Hepatocyte (in vitro differentiated cells): ENCODE measurements at regions not wholly inside any gene's neighbourhood (a gene's known extent, or its start where the extent isn't known, plus 50 kb on each side); places are given as distances from the start of the nearest gene placed in this dataset.

Experiments
- EZH2 ChIP-seq: fragments of 200-600 bp; sonication (generic); IDR thresholded peaks from 2 replicates; pipeline ENCODE4 v1.6.1; 2016; ENCODE audit warnings: antibody characterized with exemption, mild to moderate bottlenecking, borderline replicate concordance
- EZH2phosphoT487 ChIP-seq: fragments of 200-600 bp; sonication (generic); IDR thresholded peaks from one replicate; pipeline ENCODE4 v1.6.1; 2018; ENCODE audit warnings: antibody characterized with exemption, mild to moderate bottlenecking, low read depth, moderate library complexity; ENCODE audit not compliant: unreplicated experiment, severe bottlenecking
- TF ChIP-seq, protein P1 (sequence below): fragments of 200-600 bp; sonication (generic); IDR thresholded peaks from 2 replicates; pipeline ENCODE4 v1.5.1; 2016; ENCODE audit warnings: antibody characterized with exemption, mild to moderate bottlenecking; ENCODE audit not compliant: poor library complexity

DNA sequence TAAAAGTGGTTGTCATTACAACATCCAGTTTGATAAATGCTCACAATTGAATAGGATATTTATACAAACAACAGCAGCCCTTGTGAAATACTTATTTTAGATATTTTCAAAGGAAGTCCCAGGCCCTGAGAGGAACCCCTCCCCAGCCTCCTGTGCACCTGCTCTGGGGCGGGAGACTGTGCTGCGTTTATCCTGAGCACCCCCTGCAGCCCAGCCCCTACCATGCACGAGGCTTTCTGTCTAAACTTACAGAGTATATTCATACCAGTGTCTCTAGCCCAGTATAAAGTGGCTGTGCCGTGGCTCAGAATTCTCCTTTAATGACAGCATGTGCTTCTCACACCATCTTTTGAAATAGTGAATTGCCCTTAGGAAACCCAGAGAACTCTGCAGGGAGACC lies 1084.3 kb downstream of the TMEM121 start:
- TF ChIP-seq, protein P1, sequence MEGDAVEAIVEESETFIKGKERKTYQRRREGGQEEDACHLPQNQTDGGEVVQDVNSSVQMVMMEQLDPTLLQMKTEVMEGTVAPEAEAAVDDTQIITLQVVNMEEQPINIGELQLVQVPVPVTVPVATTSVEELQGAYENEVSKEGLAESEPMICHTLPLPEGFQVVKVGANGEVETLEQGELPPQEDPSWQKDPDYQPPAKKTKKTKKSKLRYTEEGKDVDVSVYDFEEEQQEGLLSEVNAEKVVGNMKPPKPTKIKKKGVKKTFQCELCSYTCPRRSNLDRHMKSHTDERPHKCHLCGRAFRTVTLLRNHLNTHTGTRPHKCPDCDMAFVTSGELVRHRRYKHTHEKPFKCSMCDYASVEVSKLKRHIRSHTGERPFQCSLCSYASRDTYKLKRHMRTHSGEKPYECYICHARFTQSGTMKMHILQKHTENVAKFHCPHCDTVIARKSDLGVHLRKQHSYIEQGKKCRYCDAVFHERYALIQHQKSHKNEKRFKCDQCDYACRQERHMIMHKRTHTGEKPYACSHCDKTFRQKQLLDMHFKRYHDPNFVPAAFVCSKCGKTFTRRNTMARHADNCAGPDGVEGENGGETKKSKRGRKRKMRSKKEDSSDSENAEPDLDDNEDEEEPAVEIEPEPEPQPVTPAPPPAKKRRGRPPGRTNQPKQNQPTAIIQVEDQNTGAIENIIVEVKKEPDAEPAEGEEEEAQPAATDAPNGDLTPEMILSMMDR, result no peak
- no peak for TF ChIP-seq EZH2phosphoT487
- no peak for TF ChIP-seq EZH2
